ENCODE measurements at regions not wholly inside any gene's neighbourhood (a gene's known extent, or its start where the extent isn't known, plus 50 kb on each side); places are given as distances from the start of the nearest gene placed in this dataset.

DNA sequence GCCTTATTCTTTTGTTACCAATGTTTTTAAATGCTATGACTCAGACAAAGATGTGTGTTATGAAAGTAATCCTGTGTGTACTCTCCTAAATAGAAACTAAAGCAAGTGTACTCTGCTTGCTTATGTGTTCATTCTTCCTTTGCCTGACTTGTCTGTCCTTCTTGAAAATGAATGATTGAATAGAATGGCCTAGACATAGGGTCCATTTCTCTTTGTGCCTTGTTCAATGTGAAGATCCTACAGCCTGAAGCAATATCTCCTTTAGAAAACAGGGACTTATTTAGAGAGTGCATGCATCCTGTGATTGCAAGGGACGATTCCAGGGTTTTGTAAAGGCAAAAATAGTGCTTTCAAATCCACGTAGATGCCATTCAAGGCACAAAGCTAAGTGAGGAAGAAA is 343.6 kb upstream of the TACR3 start:
- TF ChIP-seq EP300 (IDR thresholded peaks at IDR 0.05) (no peak), POLR2A (IDR thresholded peaks at IDR 0.05) (no peak), POLR2AphosphoS5 (IDR thresholded peaks at IDR 0.05) (no peak)
- TF ChIP-seq, protein P1, sequence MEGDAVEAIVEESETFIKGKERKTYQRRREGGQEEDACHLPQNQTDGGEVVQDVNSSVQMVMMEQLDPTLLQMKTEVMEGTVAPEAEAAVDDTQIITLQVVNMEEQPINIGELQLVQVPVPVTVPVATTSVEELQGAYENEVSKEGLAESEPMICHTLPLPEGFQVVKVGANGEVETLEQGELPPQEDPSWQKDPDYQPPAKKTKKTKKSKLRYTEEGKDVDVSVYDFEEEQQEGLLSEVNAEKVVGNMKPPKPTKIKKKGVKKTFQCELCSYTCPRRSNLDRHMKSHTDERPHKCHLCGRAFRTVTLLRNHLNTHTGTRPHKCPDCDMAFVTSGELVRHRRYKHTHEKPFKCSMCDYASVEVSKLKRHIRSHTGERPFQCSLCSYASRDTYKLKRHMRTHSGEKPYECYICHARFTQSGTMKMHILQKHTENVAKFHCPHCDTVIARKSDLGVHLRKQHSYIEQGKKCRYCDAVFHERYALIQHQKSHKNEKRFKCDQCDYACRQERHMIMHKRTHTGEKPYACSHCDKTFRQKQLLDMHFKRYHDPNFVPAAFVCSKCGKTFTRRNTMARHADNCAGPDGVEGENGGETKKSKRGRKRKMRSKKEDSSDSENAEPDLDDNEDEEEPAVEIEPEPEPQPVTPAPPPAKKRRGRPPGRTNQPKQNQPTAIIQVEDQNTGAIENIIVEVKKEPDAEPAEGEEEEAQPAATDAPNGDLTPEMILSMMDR (IDR thresholded peaks at IDR 0.05) = no peak
- intact Hi-C loops (cut with DNase I; ENCODE audit: low total_unique reads) = no loop called here
- H3K27ac ChIP-seq = no peak overlapping the region
- WGBS, 5 donors = 53 to 79% (median 61%) methylated on average over 2 of the region's 2 CpGs
- no peaks in the 10 kb centered on the region for H3K36me3 ChIP-seq
- H3K4me3 ChIP-seq = no peak overlapping the region
- H3K27me3 ChIP-seq = no peaks in the 10 kb centered on the region
- H3K9me3 ChIP-seq = no peaks in the 10 kb centered on the region
- no peak for DNase-seq
- no peaks in the 10 kb centered on the region for H3K4me1 ChIP-seq

DNA sequence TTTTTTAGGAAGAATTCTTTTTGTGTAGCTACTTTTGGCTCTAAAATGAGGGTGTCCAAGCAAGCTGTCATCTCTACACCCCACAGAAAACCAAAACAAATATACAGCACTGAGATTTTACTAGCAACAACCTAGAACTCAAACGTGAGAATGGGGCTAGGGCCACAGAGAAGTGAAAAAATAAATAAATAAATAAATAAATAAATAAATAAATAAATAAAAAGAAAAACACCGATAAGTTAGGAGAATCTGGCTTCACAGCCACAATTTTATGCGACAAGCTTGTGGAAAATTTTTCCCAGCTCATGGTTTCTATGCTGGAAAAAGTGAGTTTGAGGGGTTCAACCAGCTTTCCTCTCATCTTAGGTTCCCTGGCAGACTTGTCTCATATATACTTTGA is 324.6 kb upstream of the TACR3 start:
- H3K36me3 ChIP-seq = no peaks in the 10 kb centered on the region
- WGBS, 5 donors = 64 to 77% (median 70%) methylated on average over 3 of the region's 3 CpGs
- intact Hi-C loops (cut with DNase I; ENCODE audit: low total_unique reads) = no loop called here
- no peak for DNase-seq
- TF ChIP-seq POLR2AphosphoS5 (IDR thresholded peaks at IDR 0.05) (no peak), EP300 (IDR thresholded peaks at IDR 0.05) (no peak)
- no peak overlapping the region for H3K27ac ChIP-seq
- H3K4me3 ChIP-seq = no peak overlapping the region
- H3K9me3 ChIP-seq = no peaks in the 10 kb centered on the region
- no peaks in the 10 kb centered on the region for H3K4me1 ChIP-seq
- H3K27me3 ChIP-seq = no peaks in the 10 kb centered on the region

DNA sequence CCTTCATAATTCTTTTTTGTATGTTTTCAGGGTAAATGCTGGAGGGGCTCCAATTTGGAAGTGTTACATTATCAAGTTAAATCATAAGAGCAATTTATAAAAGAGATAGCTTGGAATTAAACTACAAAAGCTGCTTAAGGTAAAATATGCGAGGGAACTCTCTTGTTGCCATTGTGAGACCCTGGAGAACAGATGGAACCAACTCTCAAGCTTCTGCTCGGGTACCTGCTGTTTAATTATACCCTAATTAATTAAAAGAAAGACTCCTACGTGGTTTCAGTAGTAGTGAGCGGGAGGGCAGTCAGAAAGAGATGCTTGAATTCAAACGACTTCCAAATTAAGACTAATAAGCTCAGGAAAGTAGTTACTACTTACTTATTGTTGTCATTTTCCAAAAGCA is 313.1 kb upstream of the TACR3 start:
- H3K4me3 ChIP-seq = no peak overlapping the region
- no peaks in the 10 kb centered on the region for H3K4me1 ChIP-seq
- H3K27ac ChIP-seq = no peak overlapping the region
- no peaks in the 10 kb centered on the region for H3K36me3 ChIP-seq
- no peaks in the 10 kb centered on the region for H3K9me3 ChIP-seq
- DNase-seq = no peak
- 60 to 69% (median 64%) methylated on average over 5 of the region's 5 CpGs for WGBS, 5 donors
- intact Hi-C loops (cut with DNase I; ENCODE audit: low total_unique reads) = no loop called here
- no peaks in the 10 kb centered on the region for H3K27me3 ChIP-seq
- TF ChIP-seq POLR2AphosphoS5 (IDR thresholded peaks at IDR 0.05) (no peak), EP300 (IDR thresholded peaks at IDR 0.05) (no peak), POLR2A (IDR thresholded peaks at IDR 0.05) (no peak)
- TF ChIP-seq, protein P1 (IDR thresholded peaks at IDR 0.05) = no peak

DNA sequence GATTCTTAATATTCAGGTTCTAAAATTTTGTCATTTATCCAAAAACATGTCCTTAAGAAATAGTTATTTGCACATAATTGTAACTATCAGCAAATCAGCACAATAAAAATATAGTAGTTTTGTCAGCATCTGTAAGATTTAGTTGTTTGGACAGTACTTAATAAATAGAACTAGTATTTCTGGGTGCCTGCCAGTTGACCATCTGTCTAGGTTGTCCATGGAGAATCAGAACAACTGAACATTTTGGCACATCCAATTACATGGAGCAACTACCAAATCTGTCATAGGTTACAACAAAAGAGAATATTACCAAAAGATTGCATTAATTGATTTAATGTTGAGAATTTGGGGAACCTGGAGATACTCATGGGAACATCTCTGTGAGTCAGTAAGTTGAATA is 305.5 kb upstream of the TACR3 start:
- H3K4me1 ChIP-seq = no peaks in the 10 kb centered on the region
- no peak overlapping the region for H3K27ac ChIP-seq
- peak in 1 of 2 donors; percentile 4 for DNase-seq
- H3K9me3 ChIP-seq = no peaks in the 10 kb centered on the region
- intact Hi-C loops (cut with DNase I; ENCODE audit: low total_unique reads) = no loop called here
- no peak for TF ChIP-seq EP300 (IDR thresholded peaks at IDR 0.05)
- TF ChIP-seq, protein P1 (IDR thresholded peaks at IDR 0.05) = no peak
- no peak for TF ChIP-seq POLR2AphosphoS5 (IDR thresholded peaks at IDR 0.05)
- TF ChIP-seq POLR2A (IDR thresholded peaks at IDR 0.05) = no peak
- H3K4me3 ChIP-seq = no peak overlapping the region
- no peaks in the 10 kb centered on the region for H3K27me3 ChIP-seq
- no peaks in the 10 kb centered on the region for H3K36me3 ChIP-seq

DNA sequence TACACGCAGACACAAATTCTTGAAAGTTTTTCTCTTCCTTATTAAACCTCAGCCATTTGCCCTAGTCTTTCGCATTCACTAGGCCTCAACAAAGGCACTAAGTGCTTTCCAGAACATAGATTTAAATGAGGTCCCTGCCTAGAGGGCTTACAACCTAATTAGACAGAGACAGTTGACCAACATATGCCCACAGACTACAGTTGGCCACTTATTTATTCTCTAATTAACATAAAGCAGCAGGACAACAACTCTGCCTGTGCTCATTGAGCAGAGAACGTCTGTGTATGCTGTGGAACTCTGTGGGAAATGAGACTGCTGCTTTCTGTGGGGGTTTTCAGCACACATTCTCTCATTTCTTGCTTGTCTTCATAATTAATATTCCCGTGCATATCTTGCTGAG is 303.0 kb upstream of the TACR3 start:
- TF ChIP-seq POLR2A (IDR thresholded peaks at IDR 0.05) (no peak), EP300 (IDR thresholded peaks at IDR 0.05) (no peak), POLR2AphosphoS5 (IDR thresholded peaks at IDR 0.05) (no peak)
- TF ChIP-seq, protein P1 (IDR thresholded peaks at IDR 0.05) = no peak
- no peak overlapping the region for H3K4me3 ChIP-seq
- no peaks in the 10 kb centered on the region for H3K36me3 ChIP-seq
- WGBS, 5 donors = 60 to 73% (median 65%) methylated on average over 4 of the region's 4 CpGs
- no peaks in the 10 kb centered on the region for H3K4me1 ChIP-seq
- H3K27ac ChIP-seq = no peak overlapping the region
- intact Hi-C loops (cut with DNase I; ENCODE audit: low total_unique reads) = no loop called here
- no peaks in the 10 kb centered on the region for H3K9me3 ChIP-seq
- no peaks in the 10 kb centered on the region for H3K27me3 ChIP-seq
- DNase-seq = peak in 1 of 2 donors; percentile 20

All from stomach (tissue), 8 donors.